Heart left ventricle (tissue), 16 donors: ENCODE measurements at regions not wholly inside any gene's neighbourhood (a gene's known extent, or its start where the extent isn't known, plus 50 kb on each side); places are given as distances from the start of the nearest gene placed in this dataset.

Experiments used
- ATAC-seq, 4 donors: fragments of 200-7000 bp; cut with Tn5 transposase; one replicate each; pipeline ENCODE4 v1.9.1; 2020 to 2022; ENCODE audit warnings: moderate library complexity in 4 of 4, mild to moderate bottlenecking in 3 of 4, moderate number of reproducible peaks in 1 of 4
- DNase-seq, 5 donors: peaks; one replicate each; pipeline ENCODE4 v3.0.0-alpha.2; 2020
- H3K27ac ChIP-seq, 12 donors: fragments of 200-600 bp; sonication (generic) in 4 of 12; one replicate each; pipeline versions ENCODE4 v1.5.0 to v1.8.0; 2016 to 2022; ENCODE audit warnings: mild to moderate bottlenecking in 2 of 12
- H3K27me3 ChIP-seq, 9 donors: fragments of 200-600 bp; sonication (generic) in 2 of 9; one replicate each; pipeline versions ENCODE4 v1.5.1 to v1.8.0; 2016 to 2022; ENCODE audit warnings: mild to moderate bottlenecking in 3 of 9
- H3K36me3 ChIP-seq, 9 donors: fragments of 200-600 bp; sonication (generic) in 2 of 9; one replicate each; pipeline versions ENCODE4 v1.5.0 to v1.8.0; 2018 to 2022; ENCODE audit warnings: mild to moderate bottlenecking in 2 of 9
- H3K4me1 ChIP-seq, 12 donors: fragments of 200-600 bp; sonication (generic) in 4 of 12; one replicate each; pipeline versions ENCODE4 v1.5.0 to v1.8.0; 2016 to 2022; ENCODE audit warnings: mild to moderate bottlenecking in 3 of 12
- H3K4me3 ChIP-seq, 12 donors: fragments of 200-600 bp; sonication (generic) in 4 of 12; one replicate each; pipeline versions ENCODE4 v1.5.0 to v1.8.0; 2017 to 2022; ENCODE audit warnings: mild to moderate bottlenecking in 9 of 12, moderate library complexity in 4 of 12
- H3K9me3 ChIP-seq, 12 donors: fragments of 200-600 bp; sonication (generic) in 4 of 12; one replicate each; pipeline versions ENCODE4 v1.5.0 to v1.8.0; 2016 to 2022; ENCODE audit warnings: mild to moderate bottlenecking in 1 of 12
- CTCF ChIP-seq, 12 donors: fragments of 200-600 bp; sonication (generic) in 4 of 12; IDR thresholded peaks; one replicate each; pipeline versions ENCODE4 v1.5.0 to v1.8.0; 2018 to 2022; ENCODE audit warnings: antibody characterized with exemption in 12 of 12, mild to moderate bottlenecking in 5 of 12
- POLR2A ChIP-seq, 2 donors: fragments of 450-650 bp; IDR thresholded peaks; one replicate each; pipeline ENCODE4 v1.6.1; 2017; ENCODE audit warnings: antibody characterized with exemption in 2 of 2, mild to moderate bottlenecking in 2 of 2, moderate library complexity in 2 of 2
- WGBS, 4 donors: extraction: QIAGEN DNeasy Blood & Tissue Kit in 2 of 4; methylation state at CpG; one replicate each; pipeline versions ENCODE4 v1.1.5 to v1.1.7; 2013 to 2018; 5-methylcytosine and 5-hydroxymethylcytosine counted together
- intact Hi-C, 10 donors: fragments of 100-400 bp; cut with DNase I; formaldehyde crosslinking; loops; one replicate each; pipeline versions ENCODE4 v1.11.1 to v1.14.2; 2022
- donor health status: ischemic (EF 13 %, LVEDD 7.1; RV severe dilation, severe dysfunction).
- donor health status: healthy with polysubstance abuse.
- donor health status: DM: no; HTN: yes; CAD: no.
- donor health status: DM: no; HTN: no; CAD: no.
- donor health status: ischemic (EF 25% LVEDD 6.9; RV normal size, moderate dysfunction).
- donor health status: ischemic (EF 25% LVEDD 5.7; RV mildly dilated, moderate dysfunction).
- donor health status: healthy.
- donor health status: DM: yes; HTN: yes; CAD: no.
- donor health status: ischemic (EF 35%, LVEDD 5.7; RV mildly dilated, moderate dysfunction).
- donor health status: nonischemic (EF 11% LVEDD 7.7; RV severe dilation, severe dysfunction).
- donor health status: DM: yes; HTN: yes; CAD: no.
- donor health status: PGD.
- donor health status: ischemic (EF 29% LVEDD 5.4; RV normal size, mild dysfunction).
- donor health status: nonischemic (EF 23%, LVEDD 6.1; RV moderate dilation, normal function).

- Histone ChIP-seq H3K4me1 (no peaks in the 10 kb centered on the region), H3K4me3 (no peak overlapping the region), H3K27me3 (peaks cover 0 to 59% (median 15%) of the 10 kb centered on the region in 9 donors), H3K36me3 (no peaks in the 10 kb centered on the region), H3K27ac (no peak overlapping the region), H3K9me3 (no peaks in the 10 kb centered on the region)
- ATAC-seq (peak in 3 of 4 donors; percentile 60 to 76 (median 74)), DNase-seq (peak; percentile 33 to 79 (median 54))
- TF ChIP-seq POLR2A (IDR thresholded peaks at IDR 0.05), result no peak
- TF ChIP-seq CTCF (IDR thresholded peaks at IDR 0.05), result peak; percentile 59 to 81 (median 72)
- 14 to 16% (median 15%) methylated on average over 22 of the region's 22 CpGs for WGBS, 4 donors
- intact Hi-C loops, result loop anchor here in 1 of 10 donors (10.0 kb wide), 1 partner anchor 1425 kb away; no protein-coding TSS in a partner anchor
These were observed 427.9 kb downstream of the ZNF536 start for GRCh38 chr19:30799865-30800755.

- no peaks in the 10 kb centered on the region for H3K9me3 ChIP-seq
- no peak overlapping the region for H3K27ac ChIP-seq
- H3K36me3 ChIP-seq, result no peaks in the 10 kb centered on the region
- peaks cover 0 to 32% (median 14%) of the 10 kb centered on the region in 9 donors for H3K27me3 ChIP-seq
- no peak for TF ChIP-seq CTCF (IDR thresholded peaks at IDR 0.05)
- TF ChIP-seq POLR2A (IDR thresholded peaks at IDR 0.05), result no peak
- no peak overlapping the region for H3K4me3 ChIP-seq
- H3K4me1 ChIP-seq, result no peaks in the 10 kb centered on the region
- no peak for ATAC-seq
- no peak for DNase-seq
- WGBS, 4 donors, result 85 to 97% (median 87%) methylated on average over 4 to 5 of the region's 5 CpGs
- intact Hi-C loops, result loop anchor here in 1 of 10 donors (10.0 kb wide), 1 partner anchor 1429 kb away; no protein-coding TSS in a partner anchor
These were observed 423.5 kb downstream of the ZNF536 start for GRCh38 chr19:30795727-30796126.

GRCh38 chr19:30792561-30793505 lies 420.6 kb downstream of the ZNF536 start:
- no peak overlapping the region for H3K27ac ChIP-seq
- peaks cover 0 to 15% (median 7%) of the 10 kb centered on the region in 9 donors for H3K27me3 ChIP-seq
- H3K36me3 ChIP-seq, result no peaks in the 10 kb centered on the region
- H3K9me3 ChIP-seq, result no peaks in the 10 kb centered on the region
- no peak for DNase-seq
- H3K4me1 ChIP-seq, result no peaks in the 10 kb centered on the region
- no peak for ATAC-seq
- intact Hi-C loops, result loop anchor here in 1 of 10 donors (10.0 kb wide), 1 partner anchor 1432 kb away; no protein-coding TSS in a partner anchor
- TF ChIP-seq CTCF (IDR thresholded peaks at IDR 0.05), result no peak
- TF ChIP-seq POLR2A (IDR thresholded peaks at IDR 0.05), result no peak
- WGBS, 4 donors, result 69 to 79% (median 70%) methylated on average over 6 of the region's 6 CpGs
- H3K4me3 ChIP-seq, result no peak overlapping the region
